ENCODE measurements at regions not wholly inside any gene's neighbourhood (a gene's known extent, or its start where the extent isn't known, plus 50 kb on each side); places are given as distances from the start of the nearest gene placed in this dataset.

- H3K27ac ChIP-seq (replicated peaks): no peak overlapping the region
- H3K27me3 ChIP-seq (ENCODE audit: insufficient read depth, poor library complexity, severe bottlenecking): no peaks in the 10 kb centered on the region
- TF ChIP-seq GABPA (IDR thresholded peaks at IDR 0.05; ENCODE audit: low read depth) (no peak), SPI1 (IDR thresholded peaks at IDR 0.05; ENCODE audit: borderline replicate concordance, low read depth) (no peak), POLR2AphosphoS5 (IDR thresholded peaks at IDR 0.05; ENCODE audit: low read depth) (no peak), REST (IDR thresholded peaks at IDR 0.05; ENCODE audit: insufficient replicate concordance, low read depth) (no peak)
- TF ChIP-seq, protein P1, sequence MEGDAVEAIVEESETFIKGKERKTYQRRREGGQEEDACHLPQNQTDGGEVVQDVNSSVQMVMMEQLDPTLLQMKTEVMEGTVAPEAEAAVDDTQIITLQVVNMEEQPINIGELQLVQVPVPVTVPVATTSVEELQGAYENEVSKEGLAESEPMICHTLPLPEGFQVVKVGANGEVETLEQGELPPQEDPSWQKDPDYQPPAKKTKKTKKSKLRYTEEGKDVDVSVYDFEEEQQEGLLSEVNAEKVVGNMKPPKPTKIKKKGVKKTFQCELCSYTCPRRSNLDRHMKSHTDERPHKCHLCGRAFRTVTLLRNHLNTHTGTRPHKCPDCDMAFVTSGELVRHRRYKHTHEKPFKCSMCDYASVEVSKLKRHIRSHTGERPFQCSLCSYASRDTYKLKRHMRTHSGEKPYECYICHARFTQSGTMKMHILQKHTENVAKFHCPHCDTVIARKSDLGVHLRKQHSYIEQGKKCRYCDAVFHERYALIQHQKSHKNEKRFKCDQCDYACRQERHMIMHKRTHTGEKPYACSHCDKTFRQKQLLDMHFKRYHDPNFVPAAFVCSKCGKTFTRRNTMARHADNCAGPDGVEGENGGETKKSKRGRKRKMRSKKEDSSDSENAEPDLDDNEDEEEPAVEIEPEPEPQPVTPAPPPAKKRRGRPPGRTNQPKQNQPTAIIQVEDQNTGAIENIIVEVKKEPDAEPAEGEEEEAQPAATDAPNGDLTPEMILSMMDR (IDR thresholded peaks at IDR 0.05; ENCODE audit: insufficient read depth, low read length): no peak
- no peak for DNase-seq (ENCODE audit: low read depth in 1 of 2, low spot score in 1 of 2)
- no peak overlapping the region for H3K4me3 ChIP-seq (replicated peaks; ENCODE audit: insufficient read depth, low read length)
Observed at GRCh38 chr12:18853570-18854366, 115.8 kb downstream of the CAPZA3 start.

GRCh38 chr12:18857656-18858055 lies 119.7 kb downstream of the CAPZA3 start:
- TF ChIP-seq SPI1 (IDR thresholded peaks at IDR 0.05; ENCODE audit: borderline replicate concordance, low read depth): no peak
- TF ChIP-seq GABPA (IDR thresholded peaks at IDR 0.05; ENCODE audit: low read depth): no peak
- DNase-seq (ENCODE audit: low read depth in 1 of 2, low spot score in 1 of 2): no peak
- Histone ChIP-seq H3K4me3 (replicated peaks; ENCODE audit: insufficient read depth, low read length) (no peak overlapping the region), H3K27me3 (ENCODE audit: insufficient read depth, poor library complexity, severe bottlenecking) (no peaks in the 10 kb centered on the region), H3K27ac (replicated peaks) (no peak overlapping the region)

DNA sequence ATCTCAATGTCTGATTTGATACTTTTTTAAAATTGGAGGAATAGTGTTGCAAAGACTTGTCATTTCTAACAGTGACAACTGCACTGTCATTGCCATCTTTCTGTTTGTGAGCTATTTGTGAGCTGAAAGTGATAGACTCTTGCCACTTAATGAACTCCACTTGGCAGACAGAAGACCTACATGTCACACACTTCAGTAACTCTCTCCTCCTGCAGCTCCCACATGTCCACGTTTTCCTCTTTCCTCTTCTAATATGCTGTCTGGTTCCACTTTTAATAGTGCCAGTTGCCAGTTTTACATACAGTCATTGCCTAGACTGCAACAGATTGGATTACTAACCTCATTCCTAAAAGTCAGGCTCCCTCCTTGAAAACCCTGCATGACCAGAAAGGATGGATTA lies 121.5 kb downstream of the CAPZA3 start:
- TF ChIP-seq REST (IDR thresholded peaks at IDR 0.05; ENCODE audit: insufficient replicate concordance, low read depth) (no peak), GABPA (IDR thresholded peaks at IDR 0.05; ENCODE audit: low read depth) (no peak), SPI1 (IDR thresholded peaks at IDR 0.05; ENCODE audit: borderline replicate concordance, low read depth) (no peak), POLR2AphosphoS5 (IDR thresholded peaks at IDR 0.05; ENCODE audit: low read depth) (no peak)
- TF ChIP-seq, protein P1 (IDR thresholded peaks at IDR 0.05; ENCODE audit: insufficient read depth, low read length): no peak
- Histone ChIP-seq H3K27ac (replicated peaks) (no peak overlapping the region), H3K4me3 (replicated peaks; ENCODE audit: insufficient read depth, low read length) (no peak overlapping the region), H3K27me3 (ENCODE audit: insufficient read depth, poor library complexity, severe bottlenecking) (no peaks in the 10 kb centered on the region)
- no peak for DNase-seq (ENCODE audit: low read depth in 1 of 2, low spot score in 1 of 2)

GRCh38 chr12:18861287-18861858 lies 123.5 kb downstream of the CAPZA3 start:
- no peak for DNase-seq (ENCODE audit: low read depth in 1 of 2, low spot score in 1 of 2)

More at GRCh38 chr12:18861287-18861858, 123.5 kb downstream of the CAPZA3 start:
- TF ChIP-seq, protein P1 (IDR thresholded peaks at IDR 0.05; ENCODE audit: insufficient read depth, low read length): peak; percentile 14
- TF ChIP-seq SPI1 (IDR thresholded peaks at IDR 0.05; ENCODE audit: borderline replicate concordance, low read depth) (no peak), POLR2AphosphoS5 (IDR thresholded peaks at IDR 0.05; ENCODE audit: low read depth) (no peak)
- Histone ChIP-seq H3K4me3 (replicated peaks; ENCODE audit: insufficient read depth, low read length) (no peak overlapping the region), H3K27ac (replicated peaks) (no peak overlapping the region), H3K27me3 (ENCODE audit: insufficient read depth, poor library complexity, severe bottlenecking) (no peaks in the 10 kb centered on the region)

Data from HL-60 (cell line).